Osteocyte (in vitro differentiated cells): ENCODE measurements at regions not wholly inside any gene's neighbourhood (a gene's known extent, or its start where the extent isn't known, plus 50 kb on each side); places are given as distances from the start of the nearest gene placed in this dataset.

ENCODE experiments used
- DNase-seq: peaks from one replicate; pipeline ENCODE4 v3.0.0; 2021; ENCODE audit warnings: mixed read lengths; ENCODE audit not compliant: unreplicated experiment; ENCODE audit errors: extremely low spot score
- H3K27ac Mint-ChIP-seq: one replicate; pipeline ENCODE4 v1.8.0; 2021; ENCODE audit warnings: mild to moderate bottlenecking, mixed read lengths; ENCODE audit not compliant: unreplicated experiment
- H3K27me3 Mint-ChIP-seq: one replicate; pipeline ENCODE4 v1.8.0; 2021; ENCODE audit warnings: mixed read lengths; ENCODE audit not compliant: unreplicated experiment
- H3K36me3 Mint-ChIP-seq: one replicate; pipeline ENCODE4 v1.8.0; 2021; ENCODE audit warnings: mixed read lengths; ENCODE audit not compliant: unreplicated experiment
- H3K4me1 Mint-ChIP-seq: one replicate; pipeline ENCODE4 v1.8.0; 2021; ENCODE audit warnings: mixed read lengths; ENCODE audit not compliant: unreplicated experiment
- H3K4me3 Mint-ChIP-seq: one replicate; pipeline ENCODE4 v1.8.0; 2021; ENCODE audit warnings: mild to moderate bottlenecking, moderate library complexity, mixed read lengths; ENCODE audit not compliant: unreplicated experiment
- H3K9me3 Mint-ChIP-seq: one replicate; pipeline ENCODE4 v1.8.0; 2021; ENCODE audit warnings: mixed read lengths; ENCODE audit not compliant: unreplicated experiment
- TF ChIP-seq, protein P1 (sequence below): fragments of 200-600 bp; sonication (generic); IDR thresholded peaks from 2 replicates; pipeline ENCODE4 v1.5.0; 2021; ENCODE audit warnings: antibody characterized with exemption, mild to moderate bottlenecking, moderate library complexity

DNA sequence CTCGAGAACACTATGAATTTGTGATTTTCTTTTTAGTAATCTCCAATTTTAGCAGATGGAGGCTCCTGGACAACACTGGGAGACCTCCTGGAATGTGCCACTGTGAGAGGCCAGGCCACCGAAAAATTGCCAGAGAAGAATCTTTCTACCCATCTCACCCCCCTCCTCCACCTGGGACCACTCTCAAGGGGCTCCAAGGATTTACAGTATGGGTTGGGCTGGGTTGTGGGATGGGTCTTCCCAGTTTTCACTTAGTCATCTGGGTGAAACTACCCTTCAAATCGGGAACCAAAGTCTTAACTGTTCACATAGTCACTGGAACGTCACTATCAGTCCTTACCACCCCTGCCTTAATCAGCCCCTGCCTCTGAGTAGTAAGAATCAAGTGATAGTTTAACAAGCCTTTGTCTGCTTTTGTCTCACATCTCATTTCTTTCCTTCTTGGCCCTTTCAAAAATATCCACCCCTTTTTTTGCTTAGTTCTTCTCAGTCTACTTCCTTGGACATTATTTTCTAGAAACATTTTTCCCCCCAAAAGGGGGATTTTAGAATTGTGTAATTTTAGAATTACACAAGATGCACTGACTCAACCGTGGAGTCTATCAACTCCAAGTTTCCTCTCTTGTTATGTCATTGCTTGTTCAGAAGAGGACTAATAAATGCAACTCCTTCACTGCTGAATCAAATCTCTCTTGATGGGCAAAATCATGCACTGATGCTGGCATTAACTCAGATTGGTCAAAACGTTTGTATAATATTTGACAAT, 148.2 kb upstream of the MOCS1 start:
- no peak overlapping the region for H3K27ac Mint-ChIP-seq
- H3K9me3 Mint-ChIP-seq, result no peaks in the 10 kb centered on the region
- no peak overlapping the region for H3K4me3 Mint-ChIP-seq
- TF ChIP-seq, protein P1, sequence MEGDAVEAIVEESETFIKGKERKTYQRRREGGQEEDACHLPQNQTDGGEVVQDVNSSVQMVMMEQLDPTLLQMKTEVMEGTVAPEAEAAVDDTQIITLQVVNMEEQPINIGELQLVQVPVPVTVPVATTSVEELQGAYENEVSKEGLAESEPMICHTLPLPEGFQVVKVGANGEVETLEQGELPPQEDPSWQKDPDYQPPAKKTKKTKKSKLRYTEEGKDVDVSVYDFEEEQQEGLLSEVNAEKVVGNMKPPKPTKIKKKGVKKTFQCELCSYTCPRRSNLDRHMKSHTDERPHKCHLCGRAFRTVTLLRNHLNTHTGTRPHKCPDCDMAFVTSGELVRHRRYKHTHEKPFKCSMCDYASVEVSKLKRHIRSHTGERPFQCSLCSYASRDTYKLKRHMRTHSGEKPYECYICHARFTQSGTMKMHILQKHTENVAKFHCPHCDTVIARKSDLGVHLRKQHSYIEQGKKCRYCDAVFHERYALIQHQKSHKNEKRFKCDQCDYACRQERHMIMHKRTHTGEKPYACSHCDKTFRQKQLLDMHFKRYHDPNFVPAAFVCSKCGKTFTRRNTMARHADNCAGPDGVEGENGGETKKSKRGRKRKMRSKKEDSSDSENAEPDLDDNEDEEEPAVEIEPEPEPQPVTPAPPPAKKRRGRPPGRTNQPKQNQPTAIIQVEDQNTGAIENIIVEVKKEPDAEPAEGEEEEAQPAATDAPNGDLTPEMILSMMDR, result no peak
- no peaks in the 10 kb centered on the region for H3K36me3 Mint-ChIP-seq
- H3K27me3 Mint-ChIP-seq, result peaks cover 4% of the 10 kb centered on the region
- no peak for DNase-seq
- H3K4me1 Mint-ChIP-seq, result no peaks in the 10 kb centered on the region

DNA sequence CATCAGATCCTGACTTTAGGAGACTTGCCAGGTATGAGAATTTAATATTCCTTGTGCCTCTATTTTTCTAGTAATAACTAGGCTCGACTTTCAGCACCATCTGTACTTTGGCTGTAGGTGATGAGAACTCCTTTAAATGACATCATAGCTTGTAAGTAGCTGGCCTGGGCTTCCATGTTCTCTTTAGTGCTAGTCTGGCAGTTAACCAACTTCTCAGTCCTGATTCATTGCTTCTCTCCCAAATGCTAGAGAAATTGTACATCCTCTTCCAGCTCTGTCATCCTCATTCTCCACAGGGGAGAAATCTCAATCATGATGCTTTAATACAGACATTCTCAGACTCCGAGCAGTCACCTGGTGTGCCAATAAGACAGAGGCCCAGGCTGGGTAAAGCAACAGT, 143.5 kb upstream of the MOCS1 start:
- TF ChIP-seq, protein P1, result no peak
- no peaks in the 10 kb centered on the region for H3K36me3 Mint-ChIP-seq
- no peak overlapping the region for H3K4me3 Mint-ChIP-seq
- H3K9me3 Mint-ChIP-seq, result no peaks in the 10 kb centered on the region
- peaks cover 3% of the 10 kb centered on the region for H3K27me3 Mint-ChIP-seq
- no peaks in the 10 kb centered on the region for H3K4me1 Mint-ChIP-seq
- no peak overlapping the region for H3K27ac Mint-ChIP-seq
- no peak for DNase-seq

DNA sequence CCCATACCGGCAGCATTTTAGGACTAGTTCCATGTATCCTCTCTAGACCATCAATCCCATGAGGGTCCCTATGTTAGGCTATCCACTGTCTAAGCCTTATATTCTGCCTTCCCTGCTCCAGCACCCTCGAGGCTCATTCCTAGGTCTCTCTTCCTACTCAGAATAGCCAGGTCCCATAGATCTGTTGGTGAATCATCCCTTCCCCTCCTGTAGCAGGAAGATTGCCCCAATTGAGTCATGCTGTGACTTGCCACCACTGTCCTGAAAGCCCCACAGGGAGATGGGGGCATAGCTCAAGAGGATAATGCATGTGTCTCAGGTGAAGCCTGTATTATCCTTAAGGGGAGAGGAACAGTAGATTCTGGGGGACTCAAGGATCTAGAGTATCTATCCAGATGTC, 143.1 kb upstream of the MOCS1 start:
- Mint-ChIP-seq H3K36me3 (no peaks in the 10 kb centered on the region), H3K4me1 (no peaks in the 10 kb centered on the region), H3K27ac (no peak overlapping the region), H3K27me3 (no peaks in the 10 kb centered on the region), H3K4me3 (no peak overlapping the region), H3K9me3 (no peaks in the 10 kb centered on the region)
- DNase-seq, result no peak
- TF ChIP-seq, protein P1, result no peak

DNA sequence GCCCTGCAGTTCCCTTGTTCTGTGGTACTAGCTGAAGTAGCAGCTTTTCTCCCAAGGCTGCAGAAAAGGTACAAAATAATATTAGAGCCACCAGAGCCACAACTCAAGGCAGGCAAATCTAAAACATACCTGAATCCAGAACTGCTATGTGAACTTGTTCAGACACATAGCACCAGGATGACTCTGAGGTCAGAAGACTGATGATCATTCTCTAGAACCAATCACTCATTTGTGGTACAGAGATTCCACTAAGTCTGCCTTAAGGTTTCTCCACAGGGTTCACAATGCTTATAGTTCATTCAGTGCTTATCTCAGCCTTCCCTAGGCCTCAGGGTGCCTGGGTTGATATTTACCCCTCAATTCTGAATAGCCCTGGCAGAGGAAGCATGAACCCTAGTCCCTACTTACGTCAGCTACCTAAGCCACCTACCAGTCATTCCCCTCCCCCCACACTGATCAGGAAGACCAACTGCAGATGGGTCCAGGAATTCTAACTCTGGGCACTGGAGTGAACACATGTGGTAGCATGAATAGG, 140.9 kb upstream of the MOCS1 start:
- TF ChIP-seq, protein P1, result no peak
- no peak overlapping the region for H3K4me3 Mint-ChIP-seq
- no peak overlapping the region for H3K27ac Mint-ChIP-seq
- no peaks in the 10 kb centered on the region for H3K36me3 Mint-ChIP-seq
- H3K27me3 Mint-ChIP-seq, result peaks cover 5% of the 10 kb centered on the region
- no peak for DNase-seq
- no peaks in the 10 kb centered on the region for H3K9me3 Mint-ChIP-seq
- H3K4me1 Mint-ChIP-seq, result no peaks in the 10 kb centered on the region

DNA sequence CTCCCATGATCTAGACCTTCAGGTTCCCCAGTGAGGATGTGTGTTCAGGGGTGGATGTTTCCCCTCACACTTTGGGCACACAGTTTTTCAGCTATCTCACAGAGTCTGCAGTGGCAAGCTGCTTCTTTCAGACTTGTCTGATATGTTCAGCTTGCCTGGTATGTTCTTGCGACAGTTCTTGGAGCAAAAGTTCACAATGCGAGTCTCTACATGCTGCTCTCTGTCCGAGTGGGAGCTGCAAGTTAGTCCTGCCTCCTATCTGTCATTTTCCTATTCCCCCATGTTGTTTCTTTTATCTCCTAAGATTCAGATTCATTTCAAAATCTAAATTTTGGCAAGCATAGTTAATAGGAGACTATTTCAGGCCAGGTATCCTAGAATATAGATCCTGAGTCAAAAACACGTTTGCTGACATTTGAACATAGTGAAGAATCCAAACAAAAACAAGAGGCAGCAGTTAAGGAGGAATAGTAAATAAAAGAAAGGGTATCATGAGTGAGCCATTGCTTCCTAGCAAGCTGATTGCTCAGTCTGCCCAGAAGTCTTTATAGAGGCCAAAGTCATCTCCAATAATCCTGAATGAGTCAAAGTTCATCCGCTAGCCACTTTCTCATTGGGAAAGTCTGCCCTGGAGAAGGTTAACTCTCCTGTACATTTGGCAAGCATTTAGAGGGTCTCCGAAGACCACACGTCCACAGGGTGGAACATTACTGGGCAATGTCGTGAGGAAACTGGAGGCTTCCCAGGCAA, 140.2 kb upstream of the MOCS1 start:
- TF ChIP-seq, protein P1, result no peak
- no peaks in the 10 kb centered on the region for H3K9me3 Mint-ChIP-seq
- no peak overlapping the region for H3K27ac Mint-ChIP-seq
- DNase-seq, result no peak
- peaks cover 5% of the 10 kb centered on the region for H3K27me3 Mint-ChIP-seq
- H3K4me3 Mint-ChIP-seq, result no peak overlapping the region
- H3K4me1 Mint-ChIP-seq, result no peaks in the 10 kb centered on the region
- no peaks in the 10 kb centered on the region for H3K36me3 Mint-ChIP-seq
